ENCODE measurements at regions not wholly inside any gene's neighbourhood (a gene's known extent, or its start where the extent isn't known, plus 50 kb on each side); places are given as distances from the start of the nearest gene placed in this dataset.
A peak's percentile ranks its signal among the peaks of the same experiment; 100 is the strongest.
"Not testable (repeated sequence)": the region's sequence is repeated elsewhere in the genome, so short reads cannot be mapped to it uniquely, and the experiment has no call there.

GRCh38 chr7:67301667-67302066, 305.0 kb downstream of the TYW1 start:
- TF ChIP-seq CTCF (IDR thresholded peaks at IDR 0.05; ENCODE audit: insufficient read depth, low read depth, low read length, missing control alignments), result no peak
- peak; percentile 46 for DNase-seq (ENCODE audit: low read depth)
- H3K4me3 ChIP-seq (ENCODE audit: low read depth, low read length), result peak overlapping the region; percentile 80

GRCh38 chr7:67302113-67303039, 305.7 kb downstream of the TYW1 start:
- no peak for TF ChIP-seq CTCF (IDR thresholded peaks at IDR 0.05; ENCODE audit: insufficient read depth, low read depth, low read length, missing control alignments)
- DNase-seq (ENCODE audit: low read depth), result peak; percentile 99
- H3K4me3 ChIP-seq (ENCODE audit: low read depth, low read length), result peak overlapping the region; percentile 80

- not testable (repeated sequence) for H3K4me3 ChIP-seq (ENCODE audit: low read depth, low read length)
- DNase-seq (ENCODE audit: low read depth), result peak; percentile 28
Measured at GRCh38 chr7:67304846-67305245, 308.2 kb downstream of the TYW1 start.

- DNase-seq (ENCODE audit: low read depth), result no peak
- H3K4me3 ChIP-seq (ENCODE audit: low read depth, low read length), result no peak overlapping the region
- no peak for TF ChIP-seq CTCF (IDR thresholded peaks at IDR 0.05; ENCODE audit: insufficient read depth, low read depth, low read length, missing control alignments)
Measured at GRCh38 chr7:67306331-67306730, 309.7 kb downstream of the TYW1 start.

- no peak for DNase-seq (ENCODE audit: low read depth)
- H3K4me3 ChIP-seq (ENCODE audit: low read depth, low read length), result no peak overlapping the region
- no peak for TF ChIP-seq CTCF (IDR thresholded peaks at IDR 0.05; ENCODE audit: insufficient read depth, low read depth, low read length, missing control alignments)
Measured at GRCh38 chr7:67309764-67310549, 313.3 kb downstream of the TYW1 start.

GRCh38 chr7:67311901-67312300, 315.3 kb downstream of the TYW1 start:
- TF ChIP-seq CTCF (IDR thresholded peaks at IDR 0.05; ENCODE audit: insufficient read depth, low read depth, low read length, missing control alignments), result no peak
- no peak overlapping the region for H3K4me3 ChIP-seq (ENCODE audit: low read depth, low read length)
- no peak for DNase-seq (ENCODE audit: low read depth)

- no peak for TF ChIP-seq CTCF (IDR thresholded peaks at IDR 0.05; ENCODE audit: insufficient read depth, low read depth, low read length, missing control alignments)
- no peak for DNase-seq (ENCODE audit: low read depth)
- H3K4me3 ChIP-seq (ENCODE audit: low read depth, low read length), result no peak overlapping the region
Measured at GRCh38 chr7:67313213-67313612, 316.6 kb downstream of the TYW1 start.

- DNase-seq (ENCODE audit: low read depth); H3K4me3 ChIP-seq (ENCODE audit: low read depth, low read length): not testable (repeated sequence)
Measured at GRCh38 chr7:67316902-67317301, 320.3 kb downstream of the TYW1 start.

- DNase-seq (ENCODE audit: low read depth); H3K4me3 ChIP-seq (ENCODE audit: low read depth, low read length): not testable (repeated sequence)
Measured at GRCh38 chr7:67328257-67328656, 331.6 kb downstream of the TYW1 start.

- not testable (repeated sequence) for DNase-seq (ENCODE audit: low read depth); H3K4me3 ChIP-seq (ENCODE audit: low read depth, low read length)
Measured at GRCh38 chr7:67335165-67335564, 338.5 kb downstream of the TYW1 start.

GRCh38 chr7:67335663-67336062, 339.0 kb downstream of the TYW1 start:
- H3K4me3 ChIP-seq (ENCODE audit: low read depth, low read length); DNase-seq (ENCODE audit: low read depth): not testable (repeated sequence)

Measured in GM12865 (cell line).